ENCODE measurements at regions not wholly inside any gene's neighbourhood (a gene's known extent, or its start where the extent isn't known, plus 50 kb on each side); places are given as distances from the start of the nearest gene placed in this dataset.

GRCh38 chr4:174089711-174090110 is 193.8 kb downstream of the FBXO8 start:
- no peak overlapping the region for H3K4me2 ChIP-seq (ENCODE audit: insufficient read depth, insufficient read length, low read length)
- H4K20me1 ChIP-seq (ENCODE audit: control insufficient read depth, insufficient read depth, insufficient read length): no peaks in the 10 kb centered on the region
- Mint-ChIP-seq H3K9me3 (peaks cover 0 to 2% of the 10 kb centered on the region in 2 experiments; a peak in 1 of 5 replicates), H3K4me3 (no peak overlapping the region), H3K4me1 (no peaks in the 10 kb centered on the region), H3K36me3 (ENCODE audit: insufficient read depth in 1 of 3, low read depth in 3 of 3) (no peaks in the 10 kb centered on the region), H3K27ac (no peak overlapping the region), H3K27me3 (ENCODE audit: low read depth) (no peaks in the 10 kb centered on the region; the same call in 1 of the 2 replicates)
- no peak overlapping the region for H3K18ac ChIP-seq (ENCODE audit: insufficient read length, low read depth, low read length)
- no peak overlapping the region for H4K8ac ChIP-seq (replicated peaks; ENCODE audit: insufficient read length, low read depth, low read length)
- no peaks in the 10 kb centered on the region for H3K27me3 ChIP-seq (ENCODE audit: insufficient read depth, low read length)
- H3K9me3 ChIP-seq (ENCODE audit: control insufficient read depth, low read depth, low read length): no peaks in the 10 kb centered on the region
- no peak overlapping the region for H3K27ac ChIP-seq (ENCODE audit: insufficient read length, low read depth, low read length)
- H3K9ac ChIP-seq (ENCODE audit: extremely low read depth, insufficient read length, low read length): no peak overlapping the region
- H3T11ph ChIP-seq (ENCODE audit: low read length): no peak overlapping the region
- no peak overlapping the region for H3K56ac ChIP-seq (ENCODE audit: insufficient read length, low read depth, low read length)
- H3K4ac ChIP-seq (ENCODE audit: low read depth, low read length): no peak overlapping the region
- H3K23me2 ChIP-seq (ENCODE audit: insufficient read length, low read depth, low read length, poor library complexity, severe bottlenecking): no peaks in the 10 kb centered on the region
- no peak overlapping the region for H2BK12ac ChIP-seq (ENCODE audit: insufficient read length, low read depth, low read length)
- H2AFZ ChIP-seq (ENCODE audit: low read length): no peak overlapping the region
- no peaks in the 10 kb centered on the region for H3K79me2 ChIP-seq (ENCODE audit: insufficient read depth, low read length)
- H4K91ac ChIP-seq (ENCODE audit: insufficient read length, low read depth, low read length): no peak overlapping the region
- H2AK5ac ChIP-seq (ENCODE audit: insufficient read length, low read length): no peak overlapping the region
- H4K5ac ChIP-seq (ENCODE audit: insufficient read length, low read depth, low read length): no peak overlapping the region
- H3K79me1 ChIP-seq (ENCODE audit: insufficient read depth, low read depth, low read length, poor library complexity, severe bottlenecking): no peaks in the 10 kb centered on the region
- no peak for DNase-seq
- no peak overlapping the region for H3K23ac ChIP-seq (ENCODE audit: insufficient read length, low read depth, low read length)
- no peak overlapping the region for H2BK120ac ChIP-seq (ENCODE audit: low read depth, low read length, poor library complexity, severe bottlenecking)
- no peak overlapping the region for H2BK20ac ChIP-seq (ENCODE audit: low read depth, low read length, poor library complexity, severe bottlenecking)
- H2BK15ac ChIP-seq (ENCODE audit: low read depth, low read length): no peak overlapping the region
- H3K4me1 ChIP-seq (ENCODE audit: insufficient read depth, low read length): no peaks in the 10 kb centered on the region
- H3K14ac ChIP-seq (ENCODE audit: insufficient read depth, low read length): no peak overlapping the region
- no peak for TF ChIP-seq CTCF (conservative IDR thresholded peaks at IDR 0.05)
- no peak overlapping the region for H2BK5ac ChIP-seq (ENCODE audit: insufficient read length, low read length)
- 100% methylated on average over 1 of the region's 4 CpGs for WGBS (ENCODE audit: extremely low coverage, insufficient read length, low lambda C conversion rate)
